Chondrocyte (in vitro differentiated cells): ENCODE measurements at regions not wholly inside any gene's neighbourhood (a gene's known extent, or its start where the extent isn't known, plus 50 kb on each side); places are given as distances from the start of the nearest gene placed in this dataset.
A peak's percentile ranks its signal among the peaks of the same experiment; 100 is the strongest.

Experiments
- DNase-seq: peaks from one replicate; pipeline ENCODE4 v3.0.0; 2021; ENCODE audit warnings: mixed read lengths, low spot score
- H3K27ac Mint-ChIP-seq: one replicate; pipeline ENCODE4 v1.8.0; 2021; ENCODE audit warnings: mild to moderate bottlenecking, moderate library complexity, mixed read lengths; ENCODE audit not compliant: unreplicated experiment
- H3K27me3 Mint-ChIP-seq: 2 replicates; pipeline ENCODE4 v1.8.0; 2021; ENCODE audit warnings: low read depth, mixed read lengths
- H3K36me3 Mint-ChIP-seq: 2 replicates; pipeline ENCODE4 v1.8.0; 2021; ENCODE audit warnings: low read depth, mixed read lengths
- H3K4me1 Mint-ChIP-seq: 2 replicates; pipeline ENCODE4 v1.8.0; 2021; ENCODE audit warnings: low read depth, mild to moderate bottlenecking, mixed read lengths
- H3K4me3 Mint-ChIP-seq: one replicate; pipeline ENCODE4 v1.8.0; 2021; ENCODE audit warnings: mild to moderate bottlenecking, moderate library complexity, mixed read lengths; ENCODE audit not compliant: unreplicated experiment
- H3K9me3 Mint-ChIP-seq: 2 replicates; pipeline ENCODE4 v1.8.0; 2021; ENCODE audit warnings: low read depth, mixed read lengths
- CTCF ChIP-seq: fragments of 200-600 bp; sonication (generic); IDR thresholded peaks from 2 replicates; pipeline ENCODE4 v1.5.0; 2021; ENCODE audit warnings: antibody characterized with exemption, mild to moderate bottlenecking, moderate library complexity

- Mint-ChIP-seq H3K27ac (no peak overlapping the region), H3K36me3 (no peaks in the 10 kb centered on the region)
Observed at GRCh38 chr3:182732232-182733015, 60.9 kb upstream of the ATP11B start.

GRCh38 chr3:182735672-182736071 is 57.6 kb upstream of the ATP11B start:
- Mint-ChIP-seq H3K36me3 (no peaks in the 10 kb centered on the region), H3K4me3 (no peak overlapping the region), H3K27me3 (no peaks in the 10 kb centered on the region), H3K27ac (peak overlapping the region; percentile 66), H3K9me3 (no peaks in the 10 kb centered on the region), H3K4me1 (peaks cover 30% of the 10 kb centered on the region)
- no peak for TF ChIP-seq CTCF
- no peak for DNase-seq

More at GRCh38 chr3:182732232-182733015, 60.9 kb upstream of the ATP11B start:
- Mint-ChIP-seq H3K9me3 (no peaks in the 10 kb centered on the region), H3K27me3 (no peaks in the 10 kb centered on the region), H3K4me3 (no peak overlapping the region), H3K4me1 (peaks cover 12% of the 10 kb centered on the region)
- DNase-seq, result no peak
- no peak for TF ChIP-seq CTCF

- peaks cover 33% of the 10 kb centered on the region for H3K4me1 Mint-ChIP-seq
- no peaks in the 10 kb centered on the region for H3K9me3 Mint-ChIP-seq
- H3K36me3 Mint-ChIP-seq, result no peaks in the 10 kb centered on the region
- TF ChIP-seq CTCF, result no peak
- DNase-seq, result no peak
- no peaks in the 10 kb centered on the region for H3K27me3 Mint-ChIP-seq
- no peak overlapping the region for H3K4me3 Mint-ChIP-seq
- H3K27ac Mint-ChIP-seq, result no peak overlapping the region
Observed at GRCh38 chr3:182737825-182738224, 55.5 kb upstream of the ATP11B start.

GRCh38 chr3:182738583-182739411 is 54.5 kb upstream of the ATP11B start:
- Mint-ChIP-seq H3K4me1 (peaks cover 33% of the 10 kb centered on the region), H3K4me3 (no peak overlapping the region), H3K27ac (no peak overlapping the region), H3K27me3 (no peaks in the 10 kb centered on the region), H3K36me3 (no peaks in the 10 kb centered on the region), H3K9me3 (no peaks in the 10 kb centered on the region)
- no peak for DNase-seq
- no peak for TF ChIP-seq CTCF

DNA sequence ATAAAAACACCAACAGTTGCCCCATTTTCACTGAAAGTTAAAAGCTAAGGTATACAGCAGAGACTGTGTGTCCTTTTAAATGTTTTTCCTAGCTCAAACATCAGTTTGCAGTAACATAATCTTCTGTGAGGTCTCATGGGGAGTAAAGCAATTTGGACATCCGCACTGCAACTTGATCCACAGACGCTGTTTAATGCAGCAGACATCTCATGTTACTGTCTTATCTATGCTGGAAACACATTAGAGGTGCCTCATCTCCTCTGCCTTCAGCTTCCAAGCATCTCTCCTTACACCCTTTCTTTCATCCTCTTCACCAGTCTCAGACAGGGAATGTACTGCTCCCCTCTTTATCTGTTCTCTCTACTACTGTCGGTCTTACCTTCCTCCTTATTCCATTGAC is 53.7 kb upstream of the ATP11B start:
- Mint-ChIP-seq H3K4me1 (peaks cover 33% of the 10 kb centered on the region), H3K36me3 (no peaks in the 10 kb centered on the region), H3K4me3 (no peak overlapping the region), H3K27ac (peak overlapping the region; percentile 4), H3K27me3 (no peaks in the 10 kb centered on the region), H3K9me3 (no peaks in the 10 kb centered on the region)
- no peak for DNase-seq
- no peak for TF ChIP-seq CTCF
